ENCODE measurements at regions not wholly inside any gene's neighbourhood (a gene's known extent, or its start where the extent isn't known, plus 50 kb on each side); places are given as distances from the start of the nearest gene placed in this dataset.

GRCh38 chr7:24019841-24020240, 264.1 kb upstream of the NPY start:
- TF ChIP-seq CTCF (IDR thresholded peaks at IDR 0.05), result no peak
- no peak for TF ChIP-seq POLR2A (IDR thresholded peaks at IDR 0.05)
- TF ChIP-seq EP300 (IDR thresholded peaks at IDR 0.05; ENCODE audit: low read depth), result no peak
- no peak for TF ChIP-seq POLR2AphosphoS5 (IDR thresholded peaks at IDR 0.05)

Data from transverse colon (tissue), 4 donors.